ENCODE measurements at regions not wholly inside any gene's neighbourhood (a gene's known extent, or its start where the extent isn't known, plus 50 kb on each side); places are given as distances from the start of the nearest gene placed in this dataset.

- no peak for DNase-seq
Measured at GRCh38 chr3:82938821-82939328, 1177.4 kb upstream of the GBE1 start.

- DNase-seq: no peak
Measured at GRCh38 chr3:82927309-82928253, 1166.1 kb upstream of the GBE1 start.

- DNase-seq: no peak
Measured at GRCh38 chr3:82891028-82891427, 1129.6 kb upstream of the GBE1 start.

GRCh38 chr3:82883072-82883471 is 1121.6 kb upstream of the GBE1 start:
- no peak for DNase-seq

- no peak for DNase-seq
Measured at GRCh38 chr3:82875401-82875800, 1114.0 kb upstream of the GBE1 start.

GRCh38 chr3:82839871-82840270 is 1078.4 kb upstream of the GBE1 start:
- no peak for DNase-seq

GRCh38 chr3:82834098-82834497 is 1072.7 kb upstream of the GBE1 start:
- DNase-seq: no peak

GRCh38 chr3:82824491-82824890 is 1063.0 kb upstream of the GBE1 start:
- DNase-seq: no peak

- DNase-seq: no peak
Measured at GRCh38 chr3:82816086-82816485, 1054.6 kb upstream of the GBE1 start.

- no peak for DNase-seq
Measured at GRCh38 chr3:82815417-82816058, 1054.1 kb upstream of the GBE1 start.

- DNase-seq: no peak
Measured at GRCh38 chr3:82814660-82815059, 1053.2 kb upstream of the GBE1 start.

GRCh38 chr3:82807781-82808180 is 1046.3 kb upstream of the GBE1 start:
- no peak for DNase-seq

GRCh38 chr3:82802501-82802900 is 1041.1 kb upstream of the GBE1 start:
- no peak for DNase-seq

- DNase-seq: no peak
Measured at GRCh38 chr3:82800248-82800647, 1038.8 kb upstream of the GBE1 start.

- DNase-seq: no peak
Measured at GRCh38 chr3:82796765-82797164, 1035.3 kb upstream of the GBE1 start.

GRCh38 chr3:82791241-82791640 is 1029.8 kb upstream of the GBE1 start:
- DNase-seq: no peak

GRCh38 chr3:82790307-82791097 is 1029.1 kb upstream of the GBE1 start:
- DNase-seq: no peak

GRCh38 chr3:82783194-82783593 is 1021.7 kb upstream of the GBE1 start:
- DNase-seq: no peak

GRCh38 chr3:82773207-82773606 is 1011.8 kb upstream of the GBE1 start:
- no peak for DNase-seq

GRCh38 chr3:82764521-82764920 is 1003.1 kb upstream of the GBE1 start:
- no peak for DNase-seq

- no peak for DNase-seq
Measured at GRCh38 chr3:82761858-82762257, 1000.4 kb upstream of the GBE1 start.

GRCh38 chr3:82745544-82745943 is 984.1 kb upstream of the GBE1 start:
- DNase-seq: no peak

GRCh38 chr3:82743196-82743595 is 981.8 kb upstream of the GBE1 start:
- no peak for DNase-seq

All from NCI-H187 (cell line).